CD14-positive monocyte (primary cell): ENCODE measurements at regions not wholly inside any gene's neighbourhood (a gene's known extent, or its start where the extent isn't known, plus 50 kb on each side); places are given as distances from the start of the nearest gene placed in this dataset.

Experiments used
- DNase-seq, 3 donors: peaks; one replicate each; pipeline ENCODE4 v3.0.0-alpha.2; 2011 to 2022
- H2AFZ ChIP-seq: 2 replicates; pipeline ENCODE4 v1.6.0; 2012; ENCODE audit warnings: mild to moderate bottlenecking, low read depth, low read length, inconsistent platforms; ENCODE audit not compliant: insufficient read depth, poor library complexity, severe bottlenecking
- H3K27ac ChIP-seq, 2 donors: 1 replicate in 1 of 2; 2 replicates in 1 of 2; pipeline ENCODE4 v1.5.1; 2012 to 2013; ENCODE audit warnings: low read length in 2 of 2, control low read depth in 1 of 2, inconsistent platforms in 1 of 2, low read depth in 1 of 2, mild to moderate bottlenecking in 1 of 2
- H3K27me3 ChIP-seq, 2 donors: one replicate each; pipeline versions ENCODE4 v1.6.0 to v1.6.1; 2011 to 2013; ENCODE audit warnings: low read length in 2 of 2; ENCODE audit not compliant: control insufficient read depth in 2 of 2, insufficient read depth in 2 of 2
- H3K36me3 ChIP-seq, 2 donors: replicated peaks in 1 of 2; 1 replicate in 1 of 2; 2 replicates in 1 of 2; pipeline versions ENCODE4 v1.5.1 to v1.6.1; 2012 to 2013; ENCODE audit warnings: low read length in 2 of 2, control low read depth in 1 of 2, inconsistent platforms in 1 of 2, mild to moderate bottlenecking in 1 of 2; ENCODE audit not compliant: insufficient read depth in 2 of 2, control insufficient read depth in 1 of 2
- H3K4me1 ChIP-seq, 2 donors: 1 replicate in 1 of 2; 2 replicates in 1 of 2; pipeline versions ENCODE4 v1.5.1 to v1.6.1; 2012 to 2013; ENCODE audit warnings: low read length in 2 of 2, control low read depth in 1 of 2, inconsistent platforms in 1 of 2, mild to moderate bottlenecking in 1 of 2, moderate library complexity in 1 of 2; ENCODE audit not compliant: insufficient read depth in 2 of 2, control insufficient read depth in 1 of 2
- H3K4me2 ChIP-seq: replicated peaks from 2 replicates; pipeline ENCODE3; 2012; ENCODE audit warnings: low read length, moderate library complexity, mild to moderate bottlenecking; ENCODE audit not compliant: poor library complexity, severe bottlenecking; ENCODE audit errors: extremely low read depth
- H3K4me3 ChIP-seq, 3 experiments: fragments of 200-600 bp in 1 of 3; sonication (generic) in 1 of 3; replicated peaks in 1 of 3; 1 replicate in 2 of 3; 2 replicates in 1 of 3; pipeline ENCODE4 v1.5.1; 2011 to 2013; ENCODE audit warnings: low read length in 3 of 3, mild to moderate bottlenecking in 3 of 3, control low read depth in 2 of 3, low read depth in 2 of 3, inconsistent platforms in 1 of 3, moderate library complexity in 1 of 3
- H3K79me2 ChIP-seq: 2 replicates; pipeline ENCODE4 v1.6.0; 2012; ENCODE audit warnings: mild to moderate bottlenecking, control low read depth, inconsistent platforms, low read length, moderate library complexity; ENCODE audit not compliant: insufficient read depth
- H3K9ac ChIP-seq: 2 replicates; pipeline ENCODE4 v1.6.0; 2017; ENCODE audit warnings: low read length, mild to moderate bottlenecking; ENCODE audit not compliant: insufficient read depth, poor library complexity, severe bottlenecking
- H3K9me3 ChIP-seq, 2 donors: replicated peaks in 1 of 2; 1 replicate in 1 of 2; 2 replicates in 1 of 2; pipeline versions ENCODE4 v1.5.1 to v1.6.1; 2012 to 2013; ENCODE audit warnings: low read length in 2 of 2, control low read depth in 1 of 2; ENCODE audit not compliant: control insufficient read depth in 1 of 2, insufficient read depth in 1 of 2
- H4K20me1 ChIP-seq: 2 replicates; pipeline ENCODE4 v1.6.0; 2012; ENCODE audit warnings: mild to moderate bottlenecking, low read length, control low read depth, moderate library complexity; ENCODE audit not compliant: insufficient read depth
- H3K27ac Mint-ChIP-seq, 7 donors: one replicate each; pipeline ENCODE4 v1.8.0; 2020; ENCODE audit warnings: mild to moderate bottlenecking in 7 of 7, mixed read lengths in 7 of 7, moderate library complexity in 6 of 7, inconsistent platforms in 2 of 7
- H3K27me3 Mint-ChIP-seq, 3 donors: one replicate each; pipeline ENCODE4 v1.8.0; 2021 to 2022; ENCODE audit warnings: low read depth in 3 of 3, mild to moderate bottlenecking in 3 of 3, mixed read lengths in 3 of 3, moderate library complexity in 3 of 3, inconsistent platforms in 1 of 3
- H3K36me3 Mint-ChIP-seq, 2 donors: one replicate each; pipeline ENCODE4 v1.8.0; 2020; ENCODE audit warnings: mixed read lengths in 2 of 2, inconsistent platforms in 1 of 2, mild to moderate bottlenecking in 1 of 2
- H3K4me1 Mint-ChIP-seq: one replicate; pipeline ENCODE4 v1.8.0; 2020; ENCODE audit warnings: mild to moderate bottlenecking, mixed read lengths
- H3K4me3 Mint-ChIP-seq, 2 donors: one replicate each; pipeline ENCODE4 v1.8.0; 2020; ENCODE audit warnings: mild to moderate bottlenecking in 2 of 2, mixed read lengths in 2 of 2, moderate library complexity in 1 of 2
- H3K9me3 Mint-ChIP-seq, 7 donors: one replicate each; pipeline ENCODE4 v1.8.0; 2020 to 2022; ENCODE audit warnings: mixed read lengths in 7 of 7, mild to moderate bottlenecking in 6 of 7, moderate library complexity in 6 of 7, inconsistent platforms in 2 of 7
- CTCF ChIP-seq: fragments of 200-600 bp; IDR thresholded peaks from one replicate; pipeline ENCODE4 v1.8.0; 2022; ENCODE audit warnings: antibody characterized with exemption, mild to moderate bottlenecking
- WGBS: methylation state at CpG from one replicate; pipeline ENCODE4 v1.1.5; 2013; ENCODE audit warnings: missing lambda C conversion rate; ENCODE audit not compliant: insufficient coverage; 5-methylcytosine and 5-hydroxymethylcytosine counted together
- intact Hi-C, 2 donors: fragments of 100-400 bp; cut with micrococcal nuclease; formaldehyde crosslinking; loops; one replicate each; pipeline versions ENCODE4 v1.15.0 to v1.15.1; 2023

- Histone ChIP-seq H2AFZ (no peak overlapping the region), H3K36me3 (no peaks in the 10 kb centered on the region), H3K27me3 (no peaks in the 10 kb centered on the region), H4K20me1 (no peaks in the 10 kb centered on the region), H3K9me3 (peaks cover 6 to 21% of the 10 kb centered on the region in 2 donors), H3K9ac (no peak overlapping the region), H3K4me3 (no peak overlapping the region), H3K4me2 (no peak overlapping the region), H3K4me1 (no peaks in the 10 kb centered on the region), H3K27ac (no peak overlapping the region), H3K79me2 (no peaks in the 10 kb centered on the region)
- no peaks in the 10 kb centered on the region for H3K4me1 Mint-ChIP-seq
- DNase-seq: no peak
- peaks cover 4 to 28% (median 9%) of the 10 kb centered on the region in 7 donors for H3K9me3 Mint-ChIP-seq
- intact Hi-C loops: no loop called here
- H3K36me3 Mint-ChIP-seq: no peaks in the 10 kb centered on the region
- no peak for TF ChIP-seq CTCF
- no peak overlapping the region for H3K4me3 Mint-ChIP-seq
- H3K27ac Mint-ChIP-seq: no peak overlapping the region
- peaks cover 1 to 3% (median 1%) of the 10 kb centered on the region in 3 donors for H3K27me3 Mint-ChIP-seq
- WGBS: 90% methylated on average over 10 of the region's 12 CpGs
Observed at GRCh38 chr5:2577312-2578036, 174.0 kb downstream of the IRX2 start.

GRCh38 chr5:2576823-2577222, 174.7 kb downstream of the IRX2 start:
- Histone ChIP-seq H2AFZ (no peak overlapping the region), H3K27me3 (no peaks in the 10 kb centered on the region), H3K79me2 (no peaks in the 10 kb centered on the region), H3K4me3 (no peak overlapping the region), H3K27ac (no peak overlapping the region), H3K9ac (no peak overlapping the region), H3K36me3 (no peaks in the 10 kb centered on the region), H3K4me1 (no peaks in the 10 kb centered on the region), H3K4me2 (no peak overlapping the region), H4K20me1 (no peaks in the 10 kb centered on the region), H3K9me3 (peaks cover 4 to 15% of the 10 kb centered on the region in 2 donors)
- Mint-ChIP-seq H3K27me3 (peaks cover 1 to 3% (median 1%) of the 10 kb centered on the region in 3 donors), H3K36me3 (no peaks in the 10 kb centered on the region), H3K9me3 (peaks cover under 1 to 23% (median 10%) of the 10 kb centered on the region in 7 donors), H3K4me3 (no peak overlapping the region), H3K27ac (no peak overlapping the region), H3K4me1 (no peaks in the 10 kb centered on the region)
- DNase-seq: no peak
- no peak for TF ChIP-seq CTCF
- WGBS: 77% methylated on average over 11 of the region's 11 CpGs
- intact Hi-C loops: no loop called here
